ENCODE measurements at regions not wholly inside any gene's neighbourhood (a gene's known extent, or its start where the extent isn't known, plus 50 kb on each side); places are given as distances from the start of the nearest gene placed in this dataset.

DNA sequence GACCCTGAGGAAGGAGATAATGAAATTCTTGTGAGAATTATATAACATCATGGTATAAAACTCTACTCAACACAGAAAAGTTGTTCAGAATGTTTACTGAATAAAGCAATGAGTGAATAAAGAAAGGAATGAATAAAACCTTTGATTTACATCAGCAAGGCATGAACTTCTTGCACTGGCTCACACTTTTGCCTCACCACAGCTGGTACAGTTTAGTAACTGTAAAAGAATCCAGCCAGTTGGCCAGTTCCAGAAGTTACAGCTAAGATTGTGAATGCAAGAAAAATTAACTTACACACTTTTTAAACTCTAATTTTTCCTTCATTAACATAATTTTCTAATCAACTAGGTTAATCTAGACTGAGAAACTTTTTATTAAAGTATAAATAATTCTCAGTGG is 490.9 kb downstream of the NFIB start:
- TF ChIP-seq CTCF (IDR thresholded peaks at IDR 0.05) = no peak
- no peak for TF ChIP-seq POLR2A (IDR thresholded peaks at IDR 0.05)

All from Peyer's patch (tissue), 4 donors.